ENCODE measurements at regions not wholly inside any gene's neighbourhood (a gene's known extent, or its start where the extent isn't known, plus 50 kb on each side); places are given as distances from the start of the nearest gene placed in this dataset.

DNA sequence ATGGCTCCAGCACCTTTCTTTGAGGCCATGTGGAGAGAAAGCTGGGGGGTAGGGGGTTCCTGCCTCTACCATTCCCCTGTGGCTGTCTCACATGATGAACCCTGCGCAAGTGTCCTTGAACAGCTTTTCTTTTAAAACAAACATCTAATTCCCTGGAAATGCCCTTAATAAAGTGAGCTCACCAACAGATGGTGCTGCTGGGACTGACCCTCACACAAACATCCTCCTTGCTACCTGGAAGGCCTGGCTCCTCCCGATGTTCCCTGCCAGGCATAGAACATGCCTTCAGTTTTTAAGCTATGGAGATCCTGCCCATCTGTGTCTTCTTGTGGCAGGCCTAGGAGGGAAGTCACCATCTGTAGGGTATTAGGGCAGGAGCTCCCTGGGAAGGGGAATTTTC, 60.7 kb upstream of the GATA6 start:
- Histone ChIP-seq H3K27ac (ENCODE audit: low read depth, low read length) (no peak overlapping the region), H3K79me2 (ENCODE audit: insufficient read depth, low read length) (no peaks in the 10 kb centered on the region), H3K4me2 (ENCODE audit: low read length) (no peak overlapping the region), H3K27me3 (ENCODE audit: insufficient read depth, low read length) (no peaks in the 10 kb centered on the region), H3K4me1 (ENCODE audit: insufficient read depth, low read length) (no peaks in the 10 kb centered on the region), H4K20me1 (ENCODE audit: insufficient read depth, low read length) (no peaks in the 10 kb centered on the region), H3K36me3 (ENCODE audit: insufficient read depth, low read length) (no peaks in the 10 kb centered on the region), H3K4me3 (ENCODE audit: insufficient read depth, low read depth, low read length) (no peak overlapping the region), H3K9ac (ENCODE audit: low read length) (no peak overlapping the region), H3K9me3 (ENCODE audit: insufficient read depth, low read depth, low read length) (no peaks in the 10 kb centered on the region), H2AFZ (ENCODE audit: low read depth, low read length) (no peak overlapping the region)
- H3K9me3 Mint-ChIP-seq (ENCODE audit: unreplicated experiment): no peaks in the 10 kb centered on the region
- H3K27ac Mint-ChIP-seq (ENCODE audit: unreplicated experiment): no peak overlapping the region
- TF ChIP-seq, protein P1, sequence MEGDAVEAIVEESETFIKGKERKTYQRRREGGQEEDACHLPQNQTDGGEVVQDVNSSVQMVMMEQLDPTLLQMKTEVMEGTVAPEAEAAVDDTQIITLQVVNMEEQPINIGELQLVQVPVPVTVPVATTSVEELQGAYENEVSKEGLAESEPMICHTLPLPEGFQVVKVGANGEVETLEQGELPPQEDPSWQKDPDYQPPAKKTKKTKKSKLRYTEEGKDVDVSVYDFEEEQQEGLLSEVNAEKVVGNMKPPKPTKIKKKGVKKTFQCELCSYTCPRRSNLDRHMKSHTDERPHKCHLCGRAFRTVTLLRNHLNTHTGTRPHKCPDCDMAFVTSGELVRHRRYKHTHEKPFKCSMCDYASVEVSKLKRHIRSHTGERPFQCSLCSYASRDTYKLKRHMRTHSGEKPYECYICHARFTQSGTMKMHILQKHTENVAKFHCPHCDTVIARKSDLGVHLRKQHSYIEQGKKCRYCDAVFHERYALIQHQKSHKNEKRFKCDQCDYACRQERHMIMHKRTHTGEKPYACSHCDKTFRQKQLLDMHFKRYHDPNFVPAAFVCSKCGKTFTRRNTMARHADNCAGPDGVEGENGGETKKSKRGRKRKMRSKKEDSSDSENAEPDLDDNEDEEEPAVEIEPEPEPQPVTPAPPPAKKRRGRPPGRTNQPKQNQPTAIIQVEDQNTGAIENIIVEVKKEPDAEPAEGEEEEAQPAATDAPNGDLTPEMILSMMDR (IDR thresholded peaks at IDR 0.05; ENCODE audit: insufficient read depth, low read depth, low read length): no peak
- no peak for TF ChIP-seq EZH2 (IDR thresholded peaks at IDR 0.05; ENCODE audit: insufficient read depth, low read length)
- H3K27me3 Mint-ChIP-seq (ENCODE audit: low read depth, unreplicated experiment): peaks cover 14% of the 10 kb centered on the region
- DNase-seq (ENCODE audit: low read depth) (no peak), FAIRE-seq (no peak)
- peaks cover 3% of the 10 kb centered on the region for H3K4me1 Mint-ChIP-seq (ENCODE audit: low read depth, unreplicated experiment)
- no peak overlapping the region for H3K4me3 Mint-ChIP-seq (ENCODE audit: unreplicated experiment)
- no peaks in the 10 kb centered on the region for H3K36me3 Mint-ChIP-seq (ENCODE audit: low read depth, unreplicated experiment)

DNA sequence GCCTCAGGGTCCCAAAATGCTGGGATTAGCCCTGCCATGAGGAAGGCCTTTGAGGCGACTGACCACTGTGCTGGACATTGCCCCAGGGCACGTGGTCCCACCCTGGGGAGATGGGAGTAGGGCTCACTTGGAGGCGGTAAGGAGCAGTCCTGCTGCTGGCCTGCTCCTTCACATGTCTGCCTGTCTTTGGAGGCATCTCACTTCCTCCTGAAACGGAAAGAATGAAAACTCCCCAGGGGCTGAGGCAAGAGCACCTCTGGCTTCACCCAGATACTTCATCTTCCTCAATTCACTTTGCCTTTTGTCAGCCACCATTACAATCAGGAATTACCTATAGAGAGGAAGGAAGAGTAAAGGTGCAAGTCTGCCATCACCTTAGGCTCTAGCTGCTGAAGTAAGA, 59.9 kb upstream of the GATA6 start:
- Histone ChIP-seq H3K9ac (ENCODE audit: low read length) (no peak overlapping the region), H3K4me2 (ENCODE audit: low read length) (no peak overlapping the region), H3K4me3 (ENCODE audit: insufficient read depth, low read depth, low read length) (no peak overlapping the region), H3K79me2 (ENCODE audit: insufficient read depth, low read length) (no peaks in the 10 kb centered on the region), H4K20me1 (ENCODE audit: insufficient read depth, low read length) (no peaks in the 10 kb centered on the region), H3K27me3 (ENCODE audit: insufficient read depth, low read length) (no peaks in the 10 kb centered on the region), H3K9me3 (ENCODE audit: insufficient read depth, low read depth, low read length) (no peaks in the 10 kb centered on the region), H3K36me3 (ENCODE audit: insufficient read depth, low read length) (no peaks in the 10 kb centered on the region), H3K27ac (ENCODE audit: low read depth, low read length) (no peak overlapping the region), H3K4me1 (ENCODE audit: insufficient read depth, low read length) (no peaks in the 10 kb centered on the region), H2AFZ (ENCODE audit: low read depth, low read length) (no peak overlapping the region)
- peaks cover 18% of the 10 kb centered on the region for H3K27me3 Mint-ChIP-seq (ENCODE audit: low read depth, unreplicated experiment)
- TF ChIP-seq, protein P1 (IDR thresholded peaks at IDR 0.05; ENCODE audit: insufficient read depth, low read depth, low read length): no peak
- no peak for TF ChIP-seq EZH2 (IDR thresholded peaks at IDR 0.05; ENCODE audit: insufficient read depth, low read length)
- DNase-seq (ENCODE audit: low read depth) (no peak), FAIRE-seq (no peak)
- no peak overlapping the region for H3K27ac Mint-ChIP-seq (ENCODE audit: unreplicated experiment)
- H3K9me3 Mint-ChIP-seq (ENCODE audit: unreplicated experiment): no peaks in the 10 kb centered on the region
- peaks cover 3% of the 10 kb centered on the region for H3K4me1 Mint-ChIP-seq (ENCODE audit: low read depth, unreplicated experiment)
- no peak overlapping the region for H3K4me3 Mint-ChIP-seq (ENCODE audit: unreplicated experiment)
- H3K36me3 Mint-ChIP-seq (ENCODE audit: low read depth, unreplicated experiment): no peaks in the 10 kb centered on the region

DNA sequence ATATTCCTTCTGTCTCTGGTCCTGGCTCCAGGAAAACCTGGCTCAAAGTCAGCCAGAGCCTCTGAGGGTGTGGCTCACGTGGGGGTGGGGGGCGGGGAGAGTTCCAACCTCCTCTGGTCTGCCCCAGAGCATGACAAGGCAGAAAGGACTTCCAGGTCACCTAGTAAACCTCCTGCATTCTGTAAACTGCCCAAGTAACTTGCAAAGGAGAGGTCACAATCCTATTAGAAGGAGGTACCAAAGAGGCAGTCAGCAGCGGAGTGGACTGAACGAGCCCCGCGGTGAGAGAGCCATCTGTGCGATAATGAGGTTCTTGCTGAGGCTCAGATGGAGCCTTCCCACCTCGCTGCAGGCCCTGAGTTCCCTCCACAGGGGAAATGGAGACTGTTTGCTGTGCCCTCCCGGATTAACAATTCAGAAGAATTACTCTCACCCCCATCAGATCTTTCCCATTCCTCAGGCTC, 58.9 kb upstream of the GATA6 start:
- no peak overlapping the region for H3K27ac ChIP-seq (ENCODE audit: low read depth, low read length)
- H3K27ac Mint-ChIP-seq (ENCODE audit: unreplicated experiment): no peak overlapping the region
- no peak overlapping the region for H3K4me3 ChIP-seq (ENCODE audit: insufficient read depth, low read depth, low read length)
- no peak overlapping the region for H3K4me3 Mint-ChIP-seq (ENCODE audit: unreplicated experiment)
- TF ChIP-seq, protein P1 (IDR thresholded peaks at IDR 0.05; ENCODE audit: insufficient read depth, low read depth, low read length): no peak
- no peak for TF ChIP-seq EZH2 (IDR thresholded peaks at IDR 0.05; ENCODE audit: insufficient read depth, low read length)
- no peak overlapping the region for H2AFZ ChIP-seq (ENCODE audit: low read depth, low read length)
- FAIRE-seq: no peak
- H3K9me3 ChIP-seq (ENCODE audit: insufficient read depth, low read depth, low read length): no peaks in the 10 kb centered on the region
- no peaks in the 10 kb centered on the region for H3K79me2 ChIP-seq (ENCODE audit: insufficient read depth, low read length)
- no peaks in the 10 kb centered on the region for H3K4me1 ChIP-seq (ENCODE audit: insufficient read depth, low read length)
- H3K4me2 ChIP-seq (ENCODE audit: low read length): no peak overlapping the region
- peaks cover 24% of the 10 kb centered on the region for H3K27me3 Mint-ChIP-seq (ENCODE audit: low read depth, unreplicated experiment)
- H3K9me3 Mint-ChIP-seq (ENCODE audit: unreplicated experiment): no peaks in the 10 kb centered on the region
- H3K36me3 ChIP-seq (ENCODE audit: insufficient read depth, low read length): no peaks in the 10 kb centered on the region
- peaks cover 6% of the 10 kb centered on the region for H3K27me3 ChIP-seq (ENCODE audit: insufficient read depth, low read length)
- H3K4me1 Mint-ChIP-seq (ENCODE audit: low read depth, unreplicated experiment): peaks cover 3% of the 10 kb centered on the region
- H4K20me1 ChIP-seq (ENCODE audit: insufficient read depth, low read length): no peaks in the 10 kb centered on the region
- no peaks in the 10 kb centered on the region for H3K36me3 Mint-ChIP-seq (ENCODE audit: low read depth, unreplicated experiment)
- H3K9ac ChIP-seq (ENCODE audit: low read length): no peak overlapping the region
- no peak for DNase-seq (ENCODE audit: low read depth)

Data from astrocyte (in vitro differentiated cells and primary cell).